ENCODE measurements at regions not wholly inside any gene's neighbourhood (a gene's known extent, or its start where the extent isn't known, plus 50 kb on each side); places are given as distances from the start of the nearest gene placed in this dataset.

GRCh38 chr14:100381395-100382105, 58.4 kb downstream of the SLC25A47 start:
- no peak for DNase-seq

DNA sequence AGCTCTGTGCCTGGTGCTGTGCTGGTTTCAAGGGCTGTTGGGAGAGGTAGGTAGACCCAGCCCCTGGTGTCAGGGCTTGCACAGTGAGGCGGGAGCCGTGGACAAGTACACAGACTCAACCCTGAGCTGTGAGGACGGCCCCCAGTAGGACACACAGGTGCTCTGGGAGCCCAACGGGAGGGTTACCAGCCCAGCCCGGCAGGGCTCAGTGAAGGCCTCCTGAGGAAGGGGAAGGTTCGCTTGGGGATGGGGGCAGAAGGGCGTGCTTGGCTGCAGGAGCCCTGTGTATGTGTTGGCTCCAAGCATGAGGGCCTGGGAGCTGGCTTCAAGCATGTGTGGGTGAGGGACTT, 58.9 kb downstream of the SLC25A47 start:
- DNase-seq = no peak

GRCh38 chr14:100383727-100384158, 60.6 kb downstream of the SLC25A47 start:
- peak; percentile 60 to 72 for DNase-seq

GRCh38 chr14:100384277-100384676, 61.1 kb downstream of the SLC25A47 start:
- no peak for DNase-seq

DNA sequence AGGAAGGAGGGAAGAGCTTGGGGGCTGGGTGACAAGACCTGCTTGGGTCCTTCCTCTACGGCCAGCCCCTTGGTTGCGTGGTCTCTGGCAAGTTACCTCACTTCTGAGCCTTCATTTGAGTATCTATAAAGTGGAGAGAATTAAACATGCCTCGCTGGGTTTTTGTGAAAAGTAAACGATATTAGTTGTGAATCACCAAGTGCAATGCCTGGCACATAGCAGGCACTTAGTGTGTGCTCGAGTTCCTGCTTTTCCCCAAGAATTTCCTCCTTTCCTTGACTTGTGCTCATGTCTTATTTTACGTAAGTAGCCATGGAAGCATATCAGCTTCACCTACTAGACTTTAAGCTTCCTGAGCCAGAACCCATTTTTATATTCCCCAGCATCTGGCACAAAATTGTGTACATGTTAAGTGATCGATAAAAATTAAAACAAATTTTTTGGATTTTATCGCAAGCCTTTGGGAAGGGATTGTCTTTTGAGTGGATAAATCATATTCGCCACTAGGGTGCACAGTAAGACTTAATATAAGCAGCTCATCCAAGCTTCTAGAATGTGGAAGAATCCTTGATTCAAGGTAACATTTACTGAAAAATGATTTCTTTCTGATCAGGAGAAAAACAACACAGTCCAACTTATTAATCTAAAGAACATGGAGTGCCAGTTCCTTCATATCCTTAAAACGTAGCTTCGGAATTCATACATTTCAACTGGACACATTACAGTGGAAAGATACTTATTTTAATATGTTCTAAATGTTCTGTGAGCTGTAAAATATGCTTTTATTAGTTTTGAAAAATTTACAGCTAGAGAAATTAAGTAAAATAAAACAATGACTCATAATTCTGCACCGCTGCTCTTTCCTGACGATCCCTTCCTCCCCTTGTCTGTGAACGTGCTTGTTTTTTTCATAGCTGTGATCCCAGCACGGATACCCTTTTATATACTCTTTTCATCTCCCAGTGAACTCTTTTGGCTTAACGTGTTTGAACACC, 62.0 kb downstream of the SLC25A47 start:
- no peak for DNase-seq

DNA sequence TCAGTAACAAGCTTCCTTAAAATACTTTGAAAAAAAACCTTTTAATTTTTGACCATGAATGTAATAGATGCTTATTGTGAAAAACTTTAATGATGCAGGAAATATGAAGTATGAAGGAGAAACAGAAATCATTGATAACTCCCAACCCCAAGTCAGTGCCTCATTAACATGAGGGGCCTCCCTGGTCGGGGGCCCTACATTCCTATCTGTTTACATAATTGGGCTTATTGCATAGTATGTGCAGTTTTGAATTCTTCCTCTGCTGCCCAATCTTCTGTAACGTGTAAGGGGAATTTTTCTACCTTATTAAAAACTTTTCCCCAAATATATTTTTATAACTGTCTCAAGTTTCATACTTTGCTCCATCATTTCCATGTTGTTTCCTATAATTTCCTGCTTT, 63.0 kb downstream of the SLC25A47 start:
- DNase-seq = no peak

- no peak for DNase-seq
Observed at GRCh38 chr14:100386846-100387245, 63.7 kb downstream of the SLC25A47 start.

DNA sequence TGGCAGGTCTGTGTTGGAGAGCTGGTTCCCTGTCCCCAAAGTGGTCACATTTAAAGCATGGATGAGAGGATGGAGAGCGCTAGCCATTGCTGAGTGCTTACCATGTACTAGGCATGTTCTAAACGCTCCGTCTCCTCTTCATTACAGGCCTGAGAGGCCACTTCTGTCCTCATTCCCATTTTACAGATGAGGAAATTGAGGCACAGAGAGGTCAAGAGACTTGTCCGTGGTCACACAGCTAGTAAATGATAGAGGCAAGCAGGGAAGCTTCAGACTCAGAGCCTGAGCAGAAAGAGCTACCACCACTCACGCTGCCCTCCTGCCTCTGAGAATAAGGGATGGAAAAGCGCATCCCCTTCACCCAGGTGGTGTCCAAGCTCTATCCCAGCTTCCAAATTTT, 64.3 kb downstream of the SLC25A47 start:
- DNase-seq = no peak

DNA sequence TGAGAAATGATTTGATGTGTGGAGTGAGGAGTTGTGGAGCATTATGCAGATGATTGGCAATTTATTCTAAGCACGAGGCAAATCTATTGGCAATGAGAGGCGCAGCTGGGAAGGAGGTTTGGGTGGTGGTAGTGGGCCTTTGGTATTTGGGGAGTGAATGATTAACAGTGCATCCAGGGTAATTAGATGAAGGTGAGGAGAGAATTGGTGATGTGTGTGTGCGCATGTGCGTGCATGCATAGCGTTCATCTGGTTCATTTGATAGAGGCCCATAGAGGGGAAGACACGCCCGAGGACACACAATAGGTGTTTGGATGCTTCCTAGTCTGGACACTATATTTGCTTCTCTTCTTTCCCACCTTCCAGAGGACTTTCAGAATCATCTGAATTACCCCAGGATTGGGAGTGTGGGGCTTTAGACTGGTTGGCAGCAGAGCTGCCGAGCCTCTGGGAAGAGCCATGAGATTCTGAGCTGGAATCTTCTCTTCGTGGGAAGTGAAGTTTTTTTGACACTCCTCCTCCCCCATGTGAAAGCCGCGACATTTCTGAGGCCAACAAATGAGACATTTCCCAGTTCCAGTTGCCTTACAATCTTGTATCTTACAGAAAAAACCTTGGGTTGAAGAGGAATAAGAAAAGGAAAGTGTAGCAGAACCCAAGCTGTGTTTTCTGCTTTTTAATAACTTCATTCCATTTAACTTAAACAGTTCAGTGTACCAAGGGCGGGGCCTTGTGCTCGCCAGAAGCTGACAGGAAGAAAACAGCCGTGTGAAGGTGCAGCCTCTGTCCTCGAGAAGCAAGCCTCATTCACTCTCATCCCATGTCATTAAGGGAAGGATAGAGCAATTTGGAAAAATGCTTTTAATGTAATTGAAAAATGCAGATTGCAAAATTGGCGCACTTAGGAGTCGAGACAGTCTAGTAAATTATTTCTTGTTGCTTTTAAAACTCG, 65.2 kb downstream of the SLC25A47 start:
- DNase-seq = no peak

DNA sequence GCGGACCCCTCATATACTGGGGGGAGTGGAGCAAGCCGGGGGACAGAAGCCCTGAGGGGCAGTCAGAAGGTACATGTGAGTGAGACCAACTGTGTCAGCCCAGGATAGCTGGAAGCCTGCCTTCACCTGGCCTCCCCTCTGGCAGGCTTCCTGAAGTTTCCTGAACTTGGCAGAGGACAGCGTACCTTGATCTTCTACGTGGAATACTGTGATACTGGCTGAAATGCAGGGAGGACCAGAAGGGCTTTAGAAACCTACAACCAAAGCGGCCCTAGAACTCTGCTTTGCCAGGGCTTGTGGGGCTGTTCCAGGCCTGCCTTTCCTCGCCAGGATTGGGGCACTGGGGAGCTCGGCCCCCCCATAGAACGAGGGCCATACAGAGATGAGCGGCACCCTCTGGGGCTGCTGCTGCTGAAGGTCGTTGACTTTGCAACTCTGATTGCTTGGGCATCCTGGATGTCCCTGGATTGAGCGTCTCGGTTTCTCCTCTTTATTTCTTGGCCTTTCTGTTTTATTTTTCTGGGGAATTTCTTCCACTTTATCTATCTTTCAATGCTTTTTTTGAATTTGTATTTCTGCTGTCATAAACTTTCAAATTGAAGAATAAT, 66.5 kb downstream of the SLC25A47 start:
- no peak for DNase-seq

- no peak for DNase-seq
Observed at GRCh38 chr14:100391173-100391572, 68.0 kb downstream of the SLC25A47 start.

DNA sequence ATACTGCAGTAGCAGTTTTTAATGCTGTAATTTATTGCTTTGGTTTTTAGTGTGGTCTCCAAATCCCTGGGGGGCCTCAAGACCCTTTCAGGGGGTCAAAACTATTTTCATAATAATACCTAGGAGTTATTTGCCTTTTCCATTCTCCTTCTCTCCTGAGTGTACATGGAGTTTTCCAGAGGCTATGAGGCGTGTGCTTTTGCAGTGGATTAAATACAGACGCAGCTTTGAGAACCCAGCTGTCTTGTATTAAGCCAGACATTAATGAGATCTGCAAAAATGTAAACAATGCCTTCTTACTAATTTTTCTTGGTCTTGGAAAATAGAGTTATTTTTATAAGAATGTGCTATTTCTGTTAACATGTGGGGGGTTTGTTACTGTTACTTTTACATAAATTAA, 68.6 kb downstream of the SLC25A47 start:
- DNase-seq = no peak

DNA sequence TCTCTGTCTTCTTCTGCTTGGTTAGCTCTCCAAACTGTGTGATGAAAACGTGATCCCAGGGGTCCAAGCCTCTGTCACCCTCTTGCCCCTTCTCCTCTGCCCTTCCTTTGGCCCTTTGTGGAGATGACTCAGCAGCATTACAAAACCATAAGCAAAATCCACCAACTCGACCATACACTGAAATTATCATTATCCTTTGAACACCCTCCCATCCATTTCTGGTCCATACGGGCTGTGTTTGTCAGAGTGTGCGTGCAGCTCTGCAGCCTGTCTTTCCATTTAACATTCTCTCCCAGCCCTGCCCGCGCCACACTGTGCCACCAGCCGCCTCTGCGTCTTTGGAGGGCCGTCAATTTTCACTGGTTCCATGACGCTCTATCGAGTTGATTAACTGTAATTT, 69.2 kb downstream of the SLC25A47 start:
- DNase-seq = no peak

DNA sequence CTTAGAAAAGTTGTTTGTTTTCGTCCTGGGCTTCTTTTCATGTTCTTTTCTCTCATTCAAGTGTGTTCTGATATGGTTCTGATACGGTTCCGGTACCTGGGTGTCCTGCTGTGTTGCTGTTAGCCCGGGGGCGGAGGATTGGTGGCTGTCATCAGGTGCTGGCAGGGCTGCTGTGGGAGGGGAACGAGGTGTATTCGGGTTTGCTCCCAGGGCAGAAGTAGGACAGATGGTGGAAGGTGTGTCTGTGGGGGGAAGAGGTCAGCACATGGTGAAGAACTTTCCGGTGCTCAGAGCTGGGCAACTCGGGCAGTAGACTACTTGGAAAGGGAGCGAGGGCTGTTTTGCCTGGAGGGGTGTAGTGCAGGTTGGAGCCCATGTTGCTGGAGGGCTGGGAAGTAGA, 70.2 kb downstream of the SLC25A47 start:
- no peak for DNase-seq

- no peak for DNase-seq
Observed at GRCh38 chr14:100393906-100394732, 71.0 kb downstream of the SLC25A47 start.

- no peak for DNase-seq
Observed at GRCh38 chr14:100394886-100395672, 71.9 kb downstream of the SLC25A47 start.

GRCh38 chr14:100396266-100396795, 73.2 kb downstream of the SLC25A47 start:
- no peak for DNase-seq

DNA sequence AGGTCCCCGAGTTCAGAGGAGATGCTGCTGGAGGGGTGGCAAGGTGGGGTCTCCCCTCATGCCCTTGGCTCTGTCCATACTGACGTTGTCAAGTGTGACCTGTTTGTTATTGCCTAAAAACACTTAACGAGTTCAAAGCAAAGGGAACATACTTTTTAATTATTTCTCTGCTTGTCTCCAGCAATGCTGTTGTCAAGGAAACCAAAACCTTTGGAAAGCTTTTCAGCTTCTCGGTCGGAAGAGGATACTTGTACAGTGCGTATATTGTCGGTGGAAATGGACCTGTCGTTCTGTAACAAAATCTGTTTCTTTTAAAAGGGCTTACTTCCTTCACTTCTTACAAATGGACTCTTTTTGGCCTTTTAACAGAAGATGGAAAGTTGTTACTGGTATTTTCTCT, 73.9 kb downstream of the SLC25A47 start:
- no peak for DNase-seq

GRCh38 chr14:100398044-100398443, 74.9 kb downstream of the SLC25A47 start:
- no peak for DNase-seq
